Kidney epithelial cell (primary cell): ENCODE measurements at regions not wholly inside any gene's neighbourhood (a gene's known extent, or its start where the extent isn't known, plus 50 kb on each side); places are given as distances from the start of the nearest gene placed in this dataset.

Source experiments
- DNase-seq: peaks from one replicate; pipeline ENCODE4 v3.0.0-alpha.2; 2010; ENCODE audit warnings: low read depth
- H3K27me3 ChIP-seq: 2 replicates; pipeline ENCODE4 v1.6.0; 2011; ENCODE audit warnings: low read length; ENCODE audit not compliant: control insufficient read depth, insufficient read depth
- H3K36me3 ChIP-seq: 2 replicates; pipeline ENCODE4 v1.5.1; 2011; ENCODE audit warnings: low read length; ENCODE audit not compliant: control insufficient read depth, insufficient read depth
- H3K4me3 ChIP-seq: 2 replicates; pipeline ENCODE4 v1.5.1; 2011; ENCODE audit warnings: low read depth, mild to moderate bottlenecking, control low read depth, low read length
- CTCF ChIP-seq: IDR thresholded peaks from 2 replicates; pipeline ENCODE4 v1.5.1; 2011; ENCODE audit warnings: mild to moderate bottlenecking, moderate library complexity, low read length, control low read depth, inconsistent platforms; ENCODE audit not compliant: insufficient read depth, poor library complexity, severe bottlenecking

DNA sequence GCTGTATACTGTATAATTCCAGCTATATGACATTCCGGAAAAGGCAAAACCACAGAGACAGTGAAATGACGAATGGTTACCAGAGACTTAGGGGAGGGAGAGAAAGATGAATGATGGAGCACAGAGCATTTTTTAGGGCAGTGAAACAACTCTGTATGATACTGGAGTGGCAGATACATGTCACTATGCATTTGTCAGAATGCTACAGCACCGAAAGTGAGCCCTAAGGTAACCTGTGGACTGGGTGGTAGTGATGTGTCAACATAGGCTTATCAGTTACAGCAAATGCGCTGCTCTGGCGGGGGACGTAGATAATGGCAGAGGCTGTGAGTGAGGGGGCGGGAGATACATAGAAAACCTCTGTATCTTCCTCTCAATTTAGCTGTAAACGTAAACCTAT is 201.3 kb upstream of the SSTR4 start:
- Histone ChIP-seq H3K27me3 (no peaks in the 10 kb centered on the region), H3K36me3 (no peaks in the 10 kb centered on the region), H3K4me3 (no peak overlapping the region)
- no peak for DNase-seq
- TF ChIP-seq CTCF = no peak

DNA sequence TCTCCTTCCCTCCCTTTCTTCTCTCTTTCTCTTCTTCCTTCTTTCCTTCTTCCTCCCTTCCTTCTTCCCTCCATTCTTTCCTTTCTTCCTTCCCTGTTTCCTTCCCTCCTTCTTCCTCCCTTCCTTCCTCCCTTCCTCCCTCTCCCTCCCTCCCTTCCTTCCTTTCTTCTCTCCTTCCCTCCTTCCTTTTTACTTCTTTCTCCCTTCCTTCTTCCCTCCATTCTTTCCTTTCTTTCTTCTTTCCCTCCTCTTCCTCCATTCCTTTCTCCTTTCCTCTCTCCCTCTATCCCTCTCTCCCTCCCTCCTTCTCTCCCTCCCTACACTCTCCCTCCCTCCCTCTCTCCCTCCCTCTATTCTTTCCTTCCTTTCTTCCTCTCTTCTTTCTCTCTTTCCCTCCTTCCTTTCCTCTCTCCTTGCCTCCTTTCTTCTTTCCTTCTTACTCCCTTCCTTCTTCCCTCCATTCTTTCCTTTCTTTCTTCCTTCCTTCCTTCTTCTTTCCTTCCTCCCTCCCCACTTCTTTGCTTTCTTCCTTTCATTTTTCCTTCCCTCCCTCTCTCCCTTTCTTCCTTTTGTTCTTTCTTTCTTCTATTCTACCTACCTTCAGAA is 200.4 kb upstream of the SSTR4 start:
- no peak for TF ChIP-seq CTCF
- DNase-seq = no peak
- Histone ChIP-seq H3K36me3 (no peaks in the 10 kb centered on the region), H3K27me3 (no peaks in the 10 kb centered on the region), H3K4me3 (no peak overlapping the region)

- no peak for TF ChIP-seq CTCF
- Histone ChIP-seq H3K36me3 (no peaks in the 10 kb centered on the region), H3K27me3 (no peaks in the 10 kb centered on the region), H3K4me3 (no peak overlapping the region)
- no peak for DNase-seq
Observed at GRCh38 chr20:22836211-22836610, 198.9 kb upstream of the SSTR4 start.

DNA sequence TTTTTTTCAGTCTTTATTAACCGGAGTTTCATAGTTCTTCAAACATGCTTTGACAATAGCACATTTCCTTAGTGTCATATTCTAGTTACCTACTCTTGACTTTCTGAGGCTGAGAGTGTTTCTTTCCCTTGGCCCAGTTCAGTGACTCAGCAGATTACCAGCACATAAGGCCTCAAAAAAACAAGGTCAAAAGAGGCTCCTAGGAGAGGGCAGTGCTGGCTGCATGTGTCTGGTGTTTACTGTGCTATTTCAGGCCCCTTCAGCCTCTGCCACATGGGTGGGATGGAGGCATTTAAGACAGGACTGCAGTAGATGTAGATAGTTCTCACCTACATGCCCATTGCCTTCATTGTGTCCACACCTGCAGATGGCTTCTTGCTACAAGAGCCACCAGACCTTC is 198.2 kb upstream of the SSTR4 start:
- Histone ChIP-seq H3K27me3 (no peaks in the 10 kb centered on the region), H3K4me3 (no peak overlapping the region), H3K36me3 (no peaks in the 10 kb centered on the region)
- no peak for TF ChIP-seq CTCF
- DNase-seq = no peak

DNA sequence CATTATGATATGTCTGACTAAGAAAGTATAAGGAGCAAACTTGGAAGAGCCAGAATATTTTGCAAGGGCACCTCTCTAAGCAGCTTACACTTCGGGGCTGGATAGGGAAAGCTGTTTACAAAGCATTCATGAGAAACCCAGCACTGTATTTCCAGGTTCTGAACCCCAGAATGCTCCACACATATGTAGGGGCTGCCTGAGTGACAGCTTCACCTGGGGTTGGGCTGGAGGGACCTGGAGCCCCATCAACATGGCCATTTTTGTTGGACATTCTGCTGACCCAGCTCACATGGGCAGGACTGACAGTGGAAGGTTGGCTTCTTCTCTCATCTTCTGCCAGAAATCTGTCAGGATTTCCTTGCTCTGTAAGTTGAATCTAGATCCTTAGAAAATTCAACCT is 197.1 kb upstream of the SSTR4 start:
- no peaks in the 10 kb centered on the region for H3K27me3 ChIP-seq
- no peak for TF ChIP-seq CTCF
- no peak overlapping the region for H3K4me3 ChIP-seq
- no peaks in the 10 kb centered on the region for H3K36me3 ChIP-seq
- no peak for DNase-seq

GRCh38 chr20:22841846-22842245 is 193.3 kb upstream of the SSTR4 start:
- Histone ChIP-seq H3K36me3 (no peaks in the 10 kb centered on the region), H3K27me3 (no peaks in the 10 kb centered on the region), H3K4me3 (no peak overlapping the region)
- DNase-seq = no peak
- no peak for TF ChIP-seq CTCF
